ENCODE measurements at regions not wholly inside any gene's neighbourhood (a gene's known extent, or its start where the extent isn't known, plus 50 kb on each side); places are given as distances from the start of the nearest gene placed in this dataset.

GRCh38 chr12:38589306-38589632 lies 272.7 kb downstream of the ALG10B start:
- H3K9me2 ChIP-seq (ENCODE audit: insufficient read depth): no peaks in the 10 kb centered on the region
- no peak for DNase-seq
- ChIA-PET POLR2A (ENCODE audit: unreplicated experiment) (interaction anchor here (0.6 kb wide), 1 partner anchor 68 kb away, joined by 3 read pairs; no protein-coding TSS in a partner anchor), CTCF (no interaction called here)
- no TSS peak for BruUV-seq (replicated peaks)
- H3K79me2 ChIP-seq (ENCODE audit: low read depth): no peaks in the 10 kb centered on the region
- no peaks in the 10 kb centered on the region for H4K20me1 ChIP-seq (ENCODE audit: insufficient read depth)
- H3K27me3 ChIP-seq (ENCODE audit: insufficient read depth, low read depth): no peaks in the 10 kb centered on the region
- no peak overlapping the region for H3K27ac ChIP-seq
- peaks cover 20% of the 10 kb centered on the region for H3K4me1 ChIP-seq (replicated peaks; ENCODE audit: insufficient read depth)
- no peak overlapping the region for H2AFZ ChIP-seq
- H3K4me2 ChIP-seq: no peak overlapping the region
- no peak overlapping the region for H3K4me3 ChIP-seq
- intact Hi-C loops (cut with micrococcal nuclease; ENCODE audit: unreplicated experiment): loop anchor here (5.0 kb wide), 1 partner anchor 48 kb away; no protein-coding TSS in a partner anchor
- TF ChIP-seq EZH2 (IDR thresholded peaks at IDR 0.05; ENCODE audit: low read depth) (no peak), CTCF (conservative IDR thresholded peaks at IDR 0.05) (no peak)
- H3F3A ChIP-seq (ENCODE audit: insufficient read depth, low read depth): peaks cover 6% of the 10 kb centered on the region; the same call in 1 of the 2 replicates
- no peaks in the 10 kb centered on the region for H3K36me3 ChIP-seq (ENCODE audit: low read depth)
- H3K9me3 ChIP-seq (ENCODE audit: insufficient read depth, low read depth): no peaks in the 10 kb centered on the region

- Histone ChIP-seq H3K4me3 (no peak overlapping the region), H3K4me2 (peak overlapping the region; percentile 24; the same call in 1 of the 2 replicates), H3K27me3 (ENCODE audit: insufficient read depth, low read depth) (no peaks in the 10 kb centered on the region), H3F3A (ENCODE audit: insufficient read depth, low read depth) (peaks cover 3% of the 10 kb centered on the region; the same call in 1 of the 2 replicates), H3K36me3 (ENCODE audit: low read depth) (no peaks in the 10 kb centered on the region), H2AFZ (no peak overlapping the region), H3K4me1 (replicated peaks; ENCODE audit: insufficient read depth) (peaks cover 12% of the 10 kb centered on the region), H3K27ac (no peak overlapping the region), H4K20me1 (ENCODE audit: insufficient read depth) (no peaks in the 10 kb centered on the region), H3K9me2 (ENCODE audit: insufficient read depth) (0 out of 2 replicates have a peak, but pooled peaks cover 6% of the 10 kb centered on the region), H3K9me3 (ENCODE audit: insufficient read depth, low read depth) (no peaks in the 10 kb centered on the region), H3K79me2 (ENCODE audit: low read depth) (no peaks in the 10 kb centered on the region)
- TF ChIP-seq EZH2 (IDR thresholded peaks at IDR 0.05; ENCODE audit: low read depth) (no peak), CTCF (conservative IDR thresholded peaks at IDR 0.05) (no peak)
- CTCF ChIA-PET: no interaction called here
- no TSS peak for BruUV-seq (replicated peaks)
- intact Hi-C loops (cut with micrococcal nuclease; ENCODE audit: unreplicated experiment): loop anchor here (10.0 kb wide), 1 partner anchor 63 kb away; no protein-coding TSS in a partner anchor
- peak in 1 of 2 experiments; percentile 60 for DNase-seq
- POLR2A ChIA-PET (ENCODE audit: unreplicated experiment): interaction anchor here (0.5 kb wide), 1 partner anchor 220 kb away, joined by 3 read pairs; no protein-coding TSS in a partner anchor
Observed at GRCh38 chr12:38601949-38602348, 285.4 kb downstream of the ALG10B start.

Data from PC-9 (cell line).